Activated naive CD8-positive, alpha-beta T cell (primary cell): ENCODE measurements at regions not wholly inside any gene's neighbourhood (a gene's known extent, or its start where the extent isn't known, plus 50 kb on each side); places are given as distances from the start of the nearest gene placed in this dataset.
A peak's percentile ranks its signal among the peaks of the same experiment; 100 is the strongest.

Experiments used
- H3K27ac Mint-ChIP-seq: one replicate; pipeline ENCODE4 v1.8.0; 2021; ENCODE audit warnings: mixed read lengths
- H3K27me3 Mint-ChIP-seq: one replicate; pipeline ENCODE4 v1.8.0; 2021; ENCODE audit warnings: mixed read lengths
- H3K36me3 Mint-ChIP-seq: one replicate; pipeline ENCODE4 v1.8.0; 2021; ENCODE audit warnings: mixed read lengths
- H3K4me1 Mint-ChIP-seq: one replicate; pipeline ENCODE4 v1.8.0; 2021; ENCODE audit warnings: low read depth, mixed read lengths
- H3K4me3 Mint-ChIP-seq: one replicate; pipeline ENCODE4 v1.8.0; 2021; ENCODE audit warnings: mild to moderate bottlenecking, mixed read lengths
- H3K9me3 Mint-ChIP-seq: one replicate; pipeline ENCODE4 v1.8.0; 2021; ENCODE audit warnings: low read depth, mixed read lengths

DNA sequence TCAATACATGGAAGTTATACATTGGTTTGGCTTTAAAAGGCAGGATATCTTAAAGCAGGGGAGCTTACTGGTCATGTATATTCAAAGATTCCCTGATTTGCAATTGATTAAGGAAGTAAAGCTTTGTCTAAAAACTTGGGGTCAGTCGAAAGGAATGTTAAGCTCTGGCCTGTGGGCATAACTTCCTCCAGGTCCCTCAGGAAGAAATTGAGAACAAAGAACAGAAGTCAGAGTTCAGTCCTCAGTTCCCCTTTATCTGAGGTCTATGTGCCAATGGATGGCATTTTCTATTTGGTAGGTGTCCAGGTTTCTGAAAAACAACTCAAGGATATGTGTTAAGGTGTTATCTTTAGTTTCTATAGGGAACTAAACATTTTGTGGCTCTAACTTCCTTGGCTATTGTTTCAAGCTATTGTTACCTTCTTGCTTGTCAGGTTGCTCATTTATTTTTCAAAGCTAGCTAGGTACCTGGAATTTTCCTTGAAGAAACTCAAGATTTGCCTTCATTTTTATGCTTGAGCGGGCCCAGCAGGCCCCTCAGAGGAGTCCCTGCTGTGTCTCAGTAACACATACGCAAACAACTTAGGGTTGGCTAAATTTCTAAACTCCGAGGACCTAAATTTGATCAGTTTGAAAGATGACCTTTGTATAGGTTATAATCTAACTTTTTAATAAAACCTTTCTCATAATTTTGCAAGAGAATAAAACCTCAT is 135.0 kb upstream of the UBE2E2 start:
- H3K4me1 Mint-ChIP-seq, result no peaks in the 10 kb centered on the region
- no peak overlapping the region for H3K4me3 Mint-ChIP-seq
- H3K36me3 Mint-ChIP-seq, result no peaks in the 10 kb centered on the region
- H3K27ac Mint-ChIP-seq, result no peak overlapping the region
- no peaks in the 10 kb centered on the region for H3K9me3 Mint-ChIP-seq
- peaks cover 5% of the 10 kb centered on the region for H3K27me3 Mint-ChIP-seq

- Mint-ChIP-seq H3K27me3 (peaks cover 5% of the 10 kb centered on the region), H3K9me3 (no peaks in the 10 kb centered on the region), H3K27ac (no peak overlapping the region), H3K4me1 (no peaks in the 10 kb centered on the region), H3K4me3 (no peak overlapping the region), H3K36me3 (no peaks in the 10 kb centered on the region)
These were observed 131.8 kb upstream of the UBE2E2 start for GRCh38 chr3:23071296-23071695.

- no peaks in the 10 kb centered on the region for H3K4me1 Mint-ChIP-seq
These were observed 131.4 kb upstream of the UBE2E2 start for GRCh38 chr3:23071758-23072157.

GRCh38 chr3:23072693-23073092 is 130.4 kb upstream of the UBE2E2 start:
- H3K4me3 Mint-ChIP-seq, result no peak overlapping the region
- H3K9me3 Mint-ChIP-seq, result no peaks in the 10 kb centered on the region
- peaks cover 5% of the 10 kb centered on the region for H3K27me3 Mint-ChIP-seq
- no peaks in the 10 kb centered on the region for H3K4me1 Mint-ChIP-seq
- no peak overlapping the region for H3K27ac Mint-ChIP-seq
- H3K36me3 Mint-ChIP-seq, result no peaks in the 10 kb centered on the region

More at GRCh38 chr3:23071758-23072157, 131.4 kb upstream of the UBE2E2 start:
- Mint-ChIP-seq H3K27ac (no peak overlapping the region), H3K9me3 (no peaks in the 10 kb centered on the region), H3K36me3 (no peaks in the 10 kb centered on the region), H3K4me3 (no peak overlapping the region), H3K27me3 (peaks cover 5% of the 10 kb centered on the region)

DNA sequence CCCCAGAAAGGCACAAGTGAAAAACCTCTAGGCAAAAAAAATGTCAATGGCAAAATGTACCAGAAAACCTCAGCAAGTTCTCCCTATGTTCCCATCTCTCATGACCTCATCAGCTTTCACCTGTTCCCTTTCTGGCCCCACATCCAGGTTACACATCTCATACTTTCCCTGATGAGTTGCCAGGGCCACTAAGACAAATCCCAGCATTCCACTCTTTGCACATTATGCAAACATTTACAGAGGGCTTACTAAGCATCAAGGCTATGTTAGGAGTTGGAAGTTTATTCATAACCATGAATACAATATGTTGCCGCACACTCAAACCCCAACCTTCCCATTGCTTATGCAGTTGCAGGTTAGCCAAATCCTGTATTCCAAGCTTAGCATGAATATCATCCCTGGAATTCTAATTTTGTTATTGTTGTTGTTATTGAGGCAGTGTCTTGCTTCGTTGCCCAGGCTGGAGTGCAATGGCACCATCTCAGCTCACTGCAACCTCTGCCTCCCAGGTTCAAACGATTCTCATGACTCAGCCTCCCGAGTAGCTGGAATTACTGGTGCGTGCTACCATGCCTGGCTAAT is 129.3 kb upstream of the UBE2E2 start:
- H3K27ac Mint-ChIP-seq, result no peak overlapping the region
- H3K4me3 Mint-ChIP-seq, result no peak overlapping the region
- H3K36me3 Mint-ChIP-seq, result no peaks in the 10 kb centered on the region
- H3K27me3 Mint-ChIP-seq, result peaks cover 5% of the 10 kb centered on the region
- no peaks in the 10 kb centered on the region for H3K9me3 Mint-ChIP-seq
- no peaks in the 10 kb centered on the region for H3K4me1 Mint-ChIP-seq

GRCh38 chr3:23075496-23075895 is 127.6 kb upstream of the UBE2E2 start:
- Mint-ChIP-seq H3K36me3 (no peaks in the 10 kb centered on the region), H3K4me3 (no peak overlapping the region), H3K27ac (no peak overlapping the region), H3K4me1 (peaks cover 7% of the 10 kb centered on the region), H3K9me3 (no peaks in the 10 kb centered on the region), H3K27me3 (peaks cover 5% of the 10 kb centered on the region)

DNA sequence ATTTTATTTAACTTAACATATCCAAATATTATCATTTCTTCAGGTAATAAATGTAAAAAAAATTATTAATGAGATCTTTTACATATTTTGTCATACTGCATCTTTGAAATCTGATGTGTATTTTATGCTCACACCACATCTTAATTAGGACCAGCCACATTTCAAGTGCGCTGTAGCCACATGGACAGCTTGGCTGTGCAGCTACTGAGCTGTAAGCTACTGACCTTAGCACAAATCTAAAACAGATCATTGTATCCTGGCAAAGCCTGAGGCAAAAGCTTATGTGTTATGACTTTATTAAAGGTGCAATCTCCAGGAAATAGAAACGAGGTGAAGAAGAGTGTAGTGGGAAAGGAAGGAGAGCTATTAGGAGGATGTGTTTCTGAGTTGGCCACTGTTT is 126.7 kb upstream of the UBE2E2 start:
- Mint-ChIP-seq H3K4me3 (no peak overlapping the region), H3K9me3 (no peaks in the 10 kb centered on the region), H3K27ac (no peak overlapping the region), H3K36me3 (no peaks in the 10 kb centered on the region), H3K27me3 (peaks cover 5% of the 10 kb centered on the region), H3K4me1 (peaks cover 7% of the 10 kb centered on the region)

GRCh38 chr3:23077126-23077525 is 126.0 kb upstream of the UBE2E2 start:
- H3K27ac Mint-ChIP-seq, result no peak overlapping the region
- no peaks in the 10 kb centered on the region for H3K9me3 Mint-ChIP-seq
- no peak overlapping the region for H3K4me3 Mint-ChIP-seq
- H3K36me3 Mint-ChIP-seq, result no peaks in the 10 kb centered on the region
- H3K27me3 Mint-ChIP-seq, result peaks cover 2% of the 10 kb centered on the region
- peaks cover 7% of the 10 kb centered on the region for H3K4me1 Mint-ChIP-seq

- no peak overlapping the region for H3K27ac Mint-ChIP-seq
- H3K27me3 Mint-ChIP-seq, result peaks cover under 1% of the 10 kb centered on the region
- H3K9me3 Mint-ChIP-seq, result no peaks in the 10 kb centered on the region
- no peak overlapping the region for H3K4me3 Mint-ChIP-seq
- H3K36me3 Mint-ChIP-seq, result no peaks in the 10 kb centered on the region
- H3K4me1 Mint-ChIP-seq, result peaks cover 7% of the 10 kb centered on the region
These were observed 124.4 kb upstream of the UBE2E2 start for GRCh38 chr3:23078735-23079134.

- Mint-ChIP-seq H3K27ac (no peak overlapping the region), H3K27me3 (no peaks in the 10 kb centered on the region), H3K4me3 (peak overlapping the region; percentile 21), H3K36me3 (no peaks in the 10 kb centered on the region), H3K4me1 (peaks cover 7% of the 10 kb centered on the region), H3K9me3 (no peaks in the 10 kb centered on the region)
These were observed 123.2 kb upstream of the UBE2E2 start for GRCh38 chr3:23079976-23080375.

- Mint-ChIP-seq H3K4me1 (peaks cover 7% of the 10 kb centered on the region), H3K4me3 (no peak overlapping the region)
These were observed 119.4 kb upstream of the UBE2E2 start for GRCh38 chr3:23083701-23084100.

GRCh38 chr3:23084367-23084766 is 118.8 kb upstream of the UBE2E2 start:
- H3K4me3 Mint-ChIP-seq, result no peak overlapping the region
- H3K9me3 Mint-ChIP-seq, result no peaks in the 10 kb centered on the region
- no peaks in the 10 kb centered on the region for H3K36me3 Mint-ChIP-seq
- peaks cover 7% of the 10 kb centered on the region for H3K4me1 Mint-ChIP-seq
- no peak overlapping the region for H3K27ac Mint-ChIP-seq
- no peaks in the 10 kb centered on the region for H3K27me3 Mint-ChIP-seq

More at GRCh38 chr3:23083701-23084100, 119.4 kb upstream of the UBE2E2 start:
- H3K36me3 Mint-ChIP-seq, result no peaks in the 10 kb centered on the region
- H3K27me3 Mint-ChIP-seq, result no peaks in the 10 kb centered on the region
- no peak overlapping the region for H3K27ac Mint-ChIP-seq
- H3K9me3 Mint-ChIP-seq, result no peaks in the 10 kb centered on the region

DNA sequence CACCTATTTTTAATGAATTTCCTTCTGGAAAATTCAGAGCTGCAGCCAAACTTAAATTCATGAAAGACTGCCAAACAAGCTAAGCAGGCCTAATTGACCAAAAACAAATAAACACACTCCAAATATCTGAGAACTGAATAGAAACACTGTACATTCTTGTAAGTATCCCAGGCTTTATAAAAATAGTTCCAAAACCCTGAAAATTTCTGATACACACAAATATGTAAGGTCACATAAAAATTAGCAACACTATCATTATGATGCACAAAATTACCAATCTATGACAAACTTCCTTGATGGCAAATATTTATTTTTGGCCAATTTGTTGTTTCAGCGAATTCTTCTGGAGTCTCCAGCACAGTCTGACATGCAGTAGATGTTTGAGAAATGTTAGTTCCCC is 117.9 kb upstream of the UBE2E2 start:
- Mint-ChIP-seq H3K4me3 (no peak overlapping the region), H3K4me1 (no peaks in the 10 kb centered on the region), H3K27me3 (no peaks in the 10 kb centered on the region), H3K9me3 (no peaks in the 10 kb centered on the region), H3K36me3 (no peaks in the 10 kb centered on the region), H3K27ac (no peak overlapping the region)

- no peaks in the 10 kb centered on the region for H3K9me3 Mint-ChIP-seq
- H3K4me3 Mint-ChIP-seq, result no peak overlapping the region
- H3K27ac Mint-ChIP-seq, result no peak overlapping the region
- H3K4me1 Mint-ChIP-seq, result no peaks in the 10 kb centered on the region
- no peaks in the 10 kb centered on the region for H3K36me3 Mint-ChIP-seq
- H3K27me3 Mint-ChIP-seq, result no peaks in the 10 kb centered on the region
These were observed 116.8 kb upstream of the UBE2E2 start for GRCh38 chr3:23086331-23086730.

DNA sequence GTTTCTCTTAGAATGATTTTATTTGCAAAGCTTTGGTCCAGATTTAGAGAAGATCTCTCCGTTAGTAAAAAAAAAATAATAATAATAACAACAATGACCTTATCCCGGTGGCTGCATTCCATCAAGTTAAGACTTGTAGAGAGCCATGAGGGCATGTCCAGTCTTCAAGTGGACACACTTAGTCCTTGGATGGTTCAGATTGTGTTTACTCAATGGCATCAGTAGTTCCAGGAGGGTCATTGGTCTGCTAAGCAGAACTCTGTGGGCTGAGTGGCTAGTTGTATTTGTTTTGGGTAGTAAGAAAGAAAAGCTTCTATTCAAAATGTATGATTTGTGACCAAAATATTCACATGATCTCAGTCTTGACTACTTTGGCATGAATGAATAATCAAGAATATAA is 116.3 kb upstream of the UBE2E2 start:
- H3K27me3 Mint-ChIP-seq, result no peaks in the 10 kb centered on the region
- H3K9me3 Mint-ChIP-seq, result no peaks in the 10 kb centered on the region
- H3K4me3 Mint-ChIP-seq, result no peak overlapping the region
- H3K27ac Mint-ChIP-seq, result no peak overlapping the region
- H3K4me1 Mint-ChIP-seq, result no peaks in the 10 kb centered on the region
- no peaks in the 10 kb centered on the region for H3K36me3 Mint-ChIP-seq

DNA sequence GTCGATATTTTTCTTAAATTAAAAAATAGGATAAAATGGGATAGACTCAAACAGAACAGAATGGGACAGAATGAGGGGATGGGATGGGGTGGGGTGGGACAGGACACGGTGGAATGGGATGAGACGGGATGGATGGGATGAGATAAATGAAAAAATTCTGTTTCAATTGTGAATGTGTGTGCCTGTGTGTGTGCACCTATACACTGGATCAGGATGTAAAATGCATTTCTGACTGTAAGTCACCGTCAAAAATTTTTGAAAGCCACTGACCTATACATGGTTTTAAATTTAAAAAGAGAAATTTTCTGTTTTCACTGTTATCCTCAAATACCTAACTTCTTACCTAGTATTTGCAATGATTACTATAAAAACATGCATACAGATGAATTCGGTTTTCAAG is 108.7 kb upstream of the UBE2E2 start:
- H3K36me3 Mint-ChIP-seq, result no peaks in the 10 kb centered on the region
- no peaks in the 10 kb centered on the region for H3K9me3 Mint-ChIP-seq
- H3K4me3 Mint-ChIP-seq, result no peak overlapping the region
- H3K27ac Mint-ChIP-seq, result no peak overlapping the region
- H3K4me1 Mint-ChIP-seq, result no peaks in the 10 kb centered on the region
- peaks cover 3% of the 10 kb centered on the region for H3K27me3 Mint-ChIP-seq
